Activated CD4-positive, alpha-beta T cell treated with anti-CD3 and anti-CD28 coated beads, Interleukin-2, amount 10 ng/mL, durations not matched to agents 7 days and 5 days (primary cell): ENCODE measurements at regions not wholly inside any gene's neighbourhood (a gene's known extent, or its start where the extent isn't known, plus 50 kb on each side); places are given as distances from the start of the nearest gene placed in this dataset.
A peak's percentile ranks its signal among the peaks of the same experiment; 100 is the strongest.

Experiments used
- CTCF ChIA-PET: fragments of 350-600 bp; sonication (Branson Sonifier 250); formaldehyde crosslinking; loops from one replicate; lab custom pipeline; 2021; ENCODE audit warnings: antibody characterized with exemption; lab: Charles Lee
- POLR2A ChIA-PET: fragments of 350-600 bp; sonication (Branson Sonifier 250); formaldehyde crosslinking; loops from one replicate; lab custom pipeline; 2021; ENCODE audit warnings: antibody characterized with exemption; lab: Charles Lee
- DNase-seq: peaks from one replicate; pipeline ENCODE4 v3.0.0-alpha.2; 2020
- H3K27ac Mint-ChIP-seq: one replicate; pipeline ENCODE4 v1.8.0; 2021; ENCODE audit warnings: mild to moderate bottlenecking, moderate library complexity, mixed read lengths
- H3K27me3 Mint-ChIP-seq: one replicate; pipeline ENCODE4 v1.8.0; 2021; ENCODE audit warnings: mixed read lengths
- H3K36me3 Mint-ChIP-seq: one replicate; pipeline ENCODE4 v1.8.0; 2021; ENCODE audit warnings: low read depth, mixed read lengths
- H3K4me1 Mint-ChIP-seq: one replicate; pipeline ENCODE4 v1.8.0; 2021; ENCODE audit warnings: mixed read lengths
- H3K4me3 Mint-ChIP-seq: one replicate; pipeline ENCODE4 v1.8.0; 2021; ENCODE audit warnings: mild to moderate bottlenecking, moderate library complexity, mixed read lengths
- H3K9me3 Mint-ChIP-seq: one replicate; pipeline ENCODE4 v1.8.0; 2021; ENCODE audit warnings: mixed read lengths

- POLR2A ChIA-PET: no interaction called here
- Mint-ChIP-seq H3K4me3 (no peak overlapping the region), H3K36me3 (peaks cover 24% of the 10 kb centered on the region), H3K27me3 (no peaks in the 10 kb centered on the region), H3K9me3 (peaks cover 27% of the 10 kb centered on the region), H3K27ac (no peak overlapping the region), H3K4me1 (peaks cover 42% of the 10 kb centered on the region)
- DNase-seq: no peak
- CTCF ChIA-PET: interaction anchor here (1.4 to 1.6 kb wide), 3 partner anchors 10 to 15 kb away, joined by 3 to 6 read pairs (median 3); no protein-coding TSS in a partner anchor
Measured at GRCh38 chr2:204012072-204012653, 75.6 kb downstream of the ICOS start.

GRCh38 chr2:204015118-204015843, 78.7 kb downstream of the ICOS start:
- no peak for DNase-seq
- Mint-ChIP-seq H3K27ac (no peak overlapping the region), H3K9me3 (peaks cover 23% of the 10 kb centered on the region), H3K4me3 (no peak overlapping the region), H3K27me3 (no peaks in the 10 kb centered on the region), H3K4me1 (peaks cover 45% of the 10 kb centered on the region), H3K36me3 (peaks cover 14% of the 10 kb centered on the region)
- ChIA-PET CTCF (interaction anchor here (0.6 to 2.5 kb wide), 6 partner anchors 8 to 19 kb away, joined by 3 to 9 read pairs (median 4); no protein-coding TSS in a partner anchor), POLR2A (interaction anchor here (0.7 kb wide), 1 partner anchor 87 kb away, joined by 3 read pairs; no protein-coding TSS in a partner anchor)

GRCh38 chr2:204018717-204019116, 82.2 kb downstream of the ICOS start:
- POLR2A ChIA-PET: no interaction called here
- Mint-ChIP-seq H3K27ac (no peak overlapping the region), H3K4me3 (no peak overlapping the region), H3K27me3 (no peaks in the 10 kb centered on the region), H3K36me3 (peaks cover 14% of the 10 kb centered on the region), H3K4me1 (peaks cover 52% of the 10 kb centered on the region), H3K9me3 (peaks cover 21% of the 10 kb centered on the region)
- DNase-seq: no peak
- CTCF ChIA-PET: interaction anchor here (1.2 kb wide), 1 partner anchor 12 kb away, joined by 5 read pairs; no protein-coding TSS in a partner anchor

- peak; percentile 52 for DNase-seq
- peaks cover 14% of the 10 kb centered on the region for H3K36me3 Mint-ChIP-seq
- H3K4me1 Mint-ChIP-seq: peaks cover 63% of the 10 kb centered on the region
- H3K4me3 Mint-ChIP-seq: no peak overlapping the region
- peak overlapping the region; percentile 28 for H3K27ac Mint-ChIP-seq
- H3K9me3 Mint-ChIP-seq: peaks cover 19% of the 10 kb centered on the region
- H3K27me3 Mint-ChIP-seq: no peaks in the 10 kb centered on the region
- ChIA-PET POLR2A (no interaction called here), CTCF (interaction anchor here (1.2 kb wide), 1 partner anchor 13 kb away, joined by 5 read pairs; no protein-coding TSS in a partner anchor)
Measured at GRCh38 chr2:204019572-204020501, 83.3 kb downstream of the ICOS start.

- CTCF ChIA-PET: interaction anchor here (1.1 kb wide), 1 partner anchor 10 kb away, joined by 3 read pairs; no protein-coding TSS in a partner anchor
Measured at GRCh38 chr2:204021290-204022081, 84.9 kb downstream of the ICOS start.

GRCh38 chr2:204022550-204022949, 86.0 kb downstream of the ICOS start:
- H3K9me3 Mint-ChIP-seq: peaks cover 9% of the 10 kb centered on the region
- peaks cover 14% of the 10 kb centered on the region for H3K36me3 Mint-ChIP-seq
- H3K4me3 Mint-ChIP-seq: no peak overlapping the region
- H3K27me3 Mint-ChIP-seq: no peaks in the 10 kb centered on the region
- CTCF ChIA-PET: interaction anchor here (0.8 to 1.8 kb wide), 3 partner anchors 8 to 16 kb away, joined by 4 to 5 read pairs (median 5); no protein-coding TSS in a partner anchor
- no peak for DNase-seq
- H3K27ac Mint-ChIP-seq: no peak overlapping the region
- POLR2A ChIA-PET: no interaction called here
- H3K4me1 Mint-ChIP-seq: peaks cover 69% of the 10 kb centered on the region

More at GRCh38 chr2:204021290-204022081, 84.9 kb downstream of the ICOS start:
- POLR2A ChIA-PET: no interaction called here
- Mint-ChIP-seq H3K4me3 (no peak overlapping the region), H3K4me1 (peaks cover 59% of the 10 kb centered on the region), H3K36me3 (peaks cover 11% of the 10 kb centered on the region), H3K27me3 (no peaks in the 10 kb centered on the region), H3K27ac (no peak overlapping the region), H3K9me3 (peaks cover 14% of the 10 kb centered on the region)
- DNase-seq: no peak

- DNase-seq: no peak
Measured at GRCh38 chr2:204023088-204023487, 86.5 kb downstream of the ICOS start.

GRCh38 chr2:204024503-204024902, 87.9 kb downstream of the ICOS start:
- H3K9me3 Mint-ChIP-seq: no peaks in the 10 kb centered on the region
- no peak overlapping the region for H3K27ac Mint-ChIP-seq
- peaks cover 10% of the 10 kb centered on the region for H3K36me3 Mint-ChIP-seq
- H3K27me3 Mint-ChIP-seq: no peaks in the 10 kb centered on the region
- POLR2A ChIA-PET: no interaction called here
- CTCF ChIA-PET: interaction anchor here (0.6 to 1.9 kb wide), 4 partner anchors 9 to 156 kb away, joined by 3 to 5 read pairs (median 4); no protein-coding TSS in a partner anchor
- H3K4me1 Mint-ChIP-seq: peaks cover 57% of the 10 kb centered on the region
- peak; percentile 35 for DNase-seq
- H3K4me3 Mint-ChIP-seq: no peak overlapping the region

More at GRCh38 chr2:204023088-204023487, 86.5 kb downstream of the ICOS start:
- POLR2A ChIA-PET: interaction anchor here (0.6 kb wide), 1 partner anchor 87 kb away, joined by 4 read pairs; no protein-coding TSS in a partner anchor
- H3K4me3 Mint-ChIP-seq: no peak overlapping the region
- H3K9me3 Mint-ChIP-seq: peaks cover 4% of the 10 kb centered on the region
- no peaks in the 10 kb centered on the region for H3K27me3 Mint-ChIP-seq
- peaks cover 11% of the 10 kb centered on the region for H3K36me3 Mint-ChIP-seq
- H3K27ac Mint-ChIP-seq: peak overlapping the region; percentile 52
- H3K4me1 Mint-ChIP-seq: peaks cover 71% of the 10 kb centered on the region
- CTCF ChIA-PET: interaction anchor here (0.8 to 1.8 kb wide), 4 partner anchors 8 to 24 kb away, joined by 3 to 5 read pairs (median 4); no protein-coding TSS in a partner anchor

- Mint-ChIP-seq H3K36me3 (peaks cover 11% of the 10 kb centered on the region), H3K27me3 (no peaks in the 10 kb centered on the region), H3K4me3 (no peak overlapping the region), H3K4me1 (peaks cover 52% of the 10 kb centered on the region), H3K27ac (no peak overlapping the region), H3K9me3 (no peaks in the 10 kb centered on the region)
- ChIA-PET POLR2A (no interaction called here), CTCF (interaction anchor here (0.6 to 1.9 kb wide), 3 partner anchors 10 to 97 kb away, joined by 3 to 5 read pairs (median 4); no protein-coding TSS in a partner anchor)
- DNase-seq: no peak
Measured at GRCh38 chr2:204024906-204025475, 88.4 kb downstream of the ICOS start.

- H3K9me3 Mint-ChIP-seq: no peaks in the 10 kb centered on the region
- H3K4me1 Mint-ChIP-seq: peaks cover 48% of the 10 kb centered on the region
- H3K27ac Mint-ChIP-seq: peak overlapping the region; percentile 68
- no peaks in the 10 kb centered on the region for H3K27me3 Mint-ChIP-seq
- DNase-seq: no peak
- POLR2A ChIA-PET: interaction anchor here (0.5 kb wide), 1 partner anchor 1945 kb away, joined by 3 read pairs; no protein-coding TSS in a partner anchor
- peaks cover 11% of the 10 kb centered on the region for H3K36me3 Mint-ChIP-seq
- CTCF ChIA-PET: interaction anchor here (1.0 kb wide), 1 partner anchor 39 kb away, joined by 3 read pairs; no protein-coding TSS in a partner anchor
- H3K4me3 Mint-ChIP-seq: no peak overlapping the region
Measured at GRCh38 chr2:204026294-204026693, 89.7 kb downstream of the ICOS start.

GRCh38 chr2:204027091-204027490, 90.5 kb downstream of the ICOS start:
- Mint-ChIP-seq H3K27ac (peak overlapping the region; percentile 68), H3K27me3 (no peaks in the 10 kb centered on the region), H3K4me3 (no peak overlapping the region), H3K36me3 (peaks cover 11% of the 10 kb centered on the region), H3K4me1 (peaks cover 44% of the 10 kb centered on the region), H3K9me3 (no peaks in the 10 kb centered on the region)
- DNase-seq: peak; percentile 52
- ChIA-PET POLR2A (no interaction called here), CTCF (interaction anchor here (1.0 kb wide), 1 partner anchor 40 kb away, joined by 3 read pairs; no protein-coding TSS in a partner anchor)
